ENCODE measurements at regions not wholly inside any gene's neighbourhood (a gene's known extent, or its start where the extent isn't known, plus 50 kb on each side); places are given as distances from the start of the nearest gene placed in this dataset.

GRCh38 chrX:45716750-45717149, 516.1 kb upstream of the DIPK2B start:
- no peak for TF ChIP-seq CTCF (tag by site-specific recombination; IDR thresholded peaks at IDR 0.05)
- TF ChIP-seq MYNN (tag by site-specific recombination; IDR thresholded peaks at IDR 0.05; ENCODE audit: borderline replicate concordance): no peak
- TF ChIP-seq SALL2 (tag by site-specific recombination; IDR thresholded peaks at IDR 0.05; ENCODE audit: borderline replicate concordance): no peak
- TF ChIP-seq REST (tag by site-specific recombination; IDR thresholded peaks at IDR 0.05): no peak
- TF ChIP-seq ZSCAN30 (tag by site-specific recombination; IDR thresholded peaks at IDR 0.05): no peak

Measured in HEK293 (cell line).